Suprapubic skin (tissue), 4 donors: ENCODE measurements at regions not wholly inside any gene's neighbourhood (a gene's known extent, or its start where the extent isn't known, plus 50 kb on each side); places are given as distances from the start of the nearest gene placed in this dataset.

Experiments used
- DNase-seq, 2 donors: peaks; one replicate each; pipeline ENCODE4 v3.0.0-alpha.2; 2019; ENCODE audit warnings: low spot score in 2 of 2
- H3K27ac ChIP-seq: fragments of 200-600 bp; sonication (generic); one replicate; pipeline ENCODE4 v1.5.1; 2019
- H3K27me3 ChIP-seq: fragments of 200-600 bp; sonication (generic); one replicate; pipeline ENCODE4 v1.5.1; 2019
- H3K36me3 ChIP-seq: fragments of 200-600 bp; sonication (generic); one replicate; pipeline ENCODE4 v1.5.1; 2019
- H3K4me1 ChIP-seq: fragments of 200-600 bp; sonication (generic); one replicate; pipeline ENCODE4 v1.5.1; 2019
- H3K4me3 ChIP-seq: fragments of 200-600 bp; sonication (generic); one replicate; pipeline ENCODE4 v1.5.1; 2019; ENCODE audit warnings: mild to moderate bottlenecking
- H3K9me3 ChIP-seq: fragments of 200-600 bp; sonication (generic); one replicate; pipeline ENCODE4 v1.5.1; 2019
- CTCF ChIP-seq, 2 donors: fragments of 200-600 bp in 1 of 2; fragments of 450-650 bp in 1 of 2; sonication (generic) in 1 of 2; IDR thresholded peaks; one replicate each; pipeline ENCODE4 v1.5.1; 2016 to 2019; ENCODE audit warnings: antibody characterized with exemption in 2 of 2, mild to moderate bottlenecking in 1 of 2, moderate library complexity in 1 of 2
- EP300 ChIP-seq: sonication (generic); formaldehyde crosslinking; IDR thresholded peaks from one replicate; pipeline ENCODE4 v1.6.1; 2017; ENCODE audit warnings: antibody characterized with exemption
- POLR2A ChIP-seq, 2 donors: fragments of 450-650 bp; IDR thresholded peaks; one replicate each; pipeline ENCODE4 v1.6.1; 2017; ENCODE audit warnings: antibody characterized with exemption in 2 of 2, mild to moderate bottlenecking in 2 of 2, moderate library complexity in 2 of 2
- POLR2AphosphoS5 ChIP-seq, 3 donors: sonication (generic); formaldehyde crosslinking; IDR thresholded peaks; one replicate each; pipeline ENCODE4 v1.6.1; 2017; ENCODE audit warnings: antibody characterized with exemption in 3 of 3
- WGBS: methylation state at CpG from one replicate; pipeline ENCODE4 v1.1.5; 2018; 5-methylcytosine and 5-hydroxymethylcytosine counted together

GRCh38 chr12:88408823-88409222 is 171.4 kb downstream of the KITLG start:
- no peaks in the 10 kb centered on the region for H3K9me3 ChIP-seq
- no peak for DNase-seq
- no peak overlapping the region for H3K27ac ChIP-seq
- no peaks in the 10 kb centered on the region for H3K36me3 ChIP-seq
- no peak overlapping the region for H3K4me3 ChIP-seq
- no peak for TF ChIP-seq POLR2A (IDR thresholded peaks at IDR 0.05)
- no peak for TF ChIP-seq EP300
- no peak for TF ChIP-seq POLR2AphosphoS5 (IDR thresholded peaks at IDR 0.05)
- TF ChIP-seq CTCF (IDR thresholded peaks at IDR 0.05): no peak
- H3K27me3 ChIP-seq: no peaks in the 10 kb centered on the region
- H3K4me1 ChIP-seq: peaks cover 2% of the 10 kb centered on the region

GRCh38 chr12:88409257-88409656 is 171.0 kb downstream of the KITLG start:
- WGBS: 80% methylated on average over 3 of the region's 3 CpGs
- no peaks in the 10 kb centered on the region for H3K27me3 ChIP-seq
- TF ChIP-seq CTCF (IDR thresholded peaks at IDR 0.05) (no peak), POLR2A (IDR thresholded peaks at IDR 0.05) (no peak), EP300 (no peak), POLR2AphosphoS5 (IDR thresholded peaks at IDR 0.05) (no peak)
- H3K27ac ChIP-seq: no peak overlapping the region
- DNase-seq: no peak
- no peaks in the 10 kb centered on the region for H3K9me3 ChIP-seq
- H3K4me3 ChIP-seq: no peak overlapping the region
- H3K4me1 ChIP-seq: peaks cover 2% of the 10 kb centered on the region
- H3K36me3 ChIP-seq: no peaks in the 10 kb centered on the region

GRCh38 chr12:88411689-88412088 is 168.6 kb downstream of the KITLG start:
- 49% methylated on average over 2 of the region's 2 CpGs for WGBS
- no peak for DNase-seq
- Histone ChIP-seq H3K4me1 (peaks cover 2% of the 10 kb centered on the region), H3K4me3 (no peak overlapping the region), H3K27ac (no peak overlapping the region), H3K9me3 (no peaks in the 10 kb centered on the region), H3K27me3 (no peaks in the 10 kb centered on the region), H3K36me3 (no peaks in the 10 kb centered on the region)
- TF ChIP-seq EP300 (no peak), CTCF (IDR thresholded peaks at IDR 0.05) (no peak), POLR2AphosphoS5 (IDR thresholded peaks at IDR 0.05) (no peak), POLR2A (IDR thresholded peaks at IDR 0.05) (no peak)

- H3K4me1 ChIP-seq: peaks cover 2% of the 10 kb centered on the region
- no peaks in the 10 kb centered on the region for H3K27me3 ChIP-seq
- DNase-seq: no peak
- H3K27ac ChIP-seq: no peak overlapping the region
- no peaks in the 10 kb centered on the region for H3K9me3 ChIP-seq
- H3K4me3 ChIP-seq: no peak overlapping the region
- TF ChIP-seq EP300 (no peak), POLR2AphosphoS5 (IDR thresholded peaks at IDR 0.05) (no peak), POLR2A (IDR thresholded peaks at IDR 0.05) (no peak), CTCF (IDR thresholded peaks at IDR 0.05) (no peak)
- WGBS: 58% methylated on average over 2 of the region's 2 CpGs
- H3K36me3 ChIP-seq: no peaks in the 10 kb centered on the region
Measured at GRCh38 chr12:88413646-88414045, 166.6 kb downstream of the KITLG start.

GRCh38 chr12:88416155-88416554 is 164.1 kb downstream of the KITLG start:
- 75% methylated on average over 2 of the region's 2 CpGs for WGBS
- H3K27ac ChIP-seq: no peak overlapping the region
- H3K9me3 ChIP-seq: no peaks in the 10 kb centered on the region
- peaks cover 10% of the 10 kb centered on the region for H3K4me1 ChIP-seq
- H3K4me3 ChIP-seq: no peak overlapping the region
- DNase-seq: no peak
- no peaks in the 10 kb centered on the region for H3K36me3 ChIP-seq
- no peak for TF ChIP-seq POLR2A (IDR thresholded peaks at IDR 0.05)
- TF ChIP-seq EP300: no peak
- no peak for TF ChIP-seq CTCF (IDR thresholded peaks at IDR 0.05)
- TF ChIP-seq POLR2AphosphoS5 (IDR thresholded peaks at IDR 0.05): no peak
- no peaks in the 10 kb centered on the region for H3K27me3 ChIP-seq
